ENCODE measurements at regions not wholly inside any gene's neighbourhood (a gene's known extent, or its start where the extent isn't known, plus 50 kb on each side); places are given as distances from the start of the nearest gene placed in this dataset.

GRCh38 chr5:158123595-158123994, 264.6 kb upstream of the CLINT1 start:
- Histone ChIP-seq H3K9ac (no peak overlapping the region), H3K4me2 (ENCODE audit: unreplicated experiment) (no peak overlapping the region), H3K9me2 (ENCODE audit: insufficient read depth) (no peaks in the 10 kb centered on the region), H3K27ac (no peak overlapping the region), H3K27me3 (replicated peaks; ENCODE audit: insufficient read depth) (no peaks in the 10 kb centered on the region), H3K4me1 (ENCODE audit: insufficient read depth) (peaks cover 31% of the 10 kb centered on the region), H3K9me3 (ENCODE audit: low read depth) (no peaks in the 10 kb centered on the region), H3K79me2 (ENCODE audit: insufficient read depth) (no peaks in the 10 kb centered on the region), H3K36me3 (ENCODE audit: low read depth) (no peaks in the 10 kb centered on the region), H2AFZ (no peak overlapping the region), H4K20me1 (ENCODE audit: insufficient read depth) (no peaks in the 10 kb centered on the region), H3K4me3 (no peak overlapping the region), H3F3A (ENCODE audit: insufficient read depth) (peaks cover 27% of the 10 kb centered on the region)
- WGBS, 2 experiments (ENCODE audit: low coverage in 1 of 2, low lambda C conversion rate in 2 of 2, missing lambda C conversion rate in 2 of 2): 94 to 96% methylated on average over 3 of the region's 3 CpGs
- in situ Hi-C loops (cut with MboI): no loop called here
- no peak for TF ChIP-seq EZH2 (IDR thresholded peaks at IDR 0.05; ENCODE audit: insufficient read depth, poor library complexity, severe bottlenecking)
- TF ChIP-seq EZH2phosphoT487 (IDR thresholded peaks at IDR 0.05; ENCODE audit: insufficient read depth, low read depth): no peak
- no peak for DNase-seq

GRCh38 chr5:158121678-158122077, 262.7 kb upstream of the CLINT1 start:
- TF ChIP-seq EZH2 (IDR thresholded peaks at IDR 0.05; ENCODE audit: insufficient read depth, poor library complexity, severe bottlenecking) (no peak), EZH2phosphoT487 (IDR thresholded peaks at IDR 0.05; ENCODE audit: insufficient read depth, low read depth) (no peak)
- Histone ChIP-seq H3K27me3 (replicated peaks; ENCODE audit: insufficient read depth) (no peaks in the 10 kb centered on the region), H3K36me3 (ENCODE audit: low read depth) (no peaks in the 10 kb centered on the region), H3K9me3 (ENCODE audit: low read depth) (no peaks in the 10 kb centered on the region), H2AFZ (no peak overlapping the region), H3K79me2 (ENCODE audit: insufficient read depth) (no peaks in the 10 kb centered on the region), H3K4me1 (ENCODE audit: insufficient read depth) (peaks cover 46% of the 10 kb centered on the region), H3K4me3 (no peak overlapping the region), H3K9ac (no peak overlapping the region), H3K4me2 (ENCODE audit: unreplicated experiment) (no peak overlapping the region), H4K20me1 (ENCODE audit: insufficient read depth) (no peaks in the 10 kb centered on the region), H3K27ac (no peak overlapping the region), H3K9me2 (ENCODE audit: insufficient read depth) (no peaks in the 10 kb centered on the region), H3F3A (ENCODE audit: insufficient read depth) (peaks cover 40% of the 10 kb centered on the region)
- no peak for DNase-seq
- WGBS, 2 experiments (ENCODE audit: low coverage in 1 of 2, low lambda C conversion rate in 2 of 2, missing lambda C conversion rate in 2 of 2): 100% methylated on average over 1 of the region's 1 CpG
- in situ Hi-C loops (cut with MboI): no loop called here

- no peak for TF ChIP-seq EZH2 (IDR thresholded peaks at IDR 0.05; ENCODE audit: insufficient read depth, poor library complexity, severe bottlenecking)
- TF ChIP-seq EZH2phosphoT487 (IDR thresholded peaks at IDR 0.05; ENCODE audit: insufficient read depth, low read depth): no peak
- Histone ChIP-seq H3K79me2 (ENCODE audit: insufficient read depth) (no peaks in the 10 kb centered on the region), H3K9me2 (ENCODE audit: insufficient read depth) (no peaks in the 10 kb centered on the region), H3K4me3 (no peak overlapping the region), H3K27ac (peak overlapping the region; percentile 86), H3K4me1 (ENCODE audit: insufficient read depth) (peaks cover 46% of the 10 kb centered on the region), H3F3A (ENCODE audit: insufficient read depth) (peaks cover 40% of the 10 kb centered on the region), H3K4me2 (ENCODE audit: unreplicated experiment) (peak overlapping the region; percentile 58), H3K36me3 (ENCODE audit: low read depth) (no peaks in the 10 kb centered on the region), H3K9me3 (ENCODE audit: low read depth) (no peaks in the 10 kb centered on the region), H3K9ac (peak overlapping the region; percentile 40), H2AFZ (no peak overlapping the region), H4K20me1 (ENCODE audit: insufficient read depth) (no peaks in the 10 kb centered on the region), H3K27me3 (replicated peaks; ENCODE audit: insufficient read depth) (no peaks in the 10 kb centered on the region)
- in situ Hi-C loops (cut with MboI): no loop called here
- peak; percentile 71 for DNase-seq
- WGBS, 2 experiments (ENCODE audit: low coverage in 1 of 2, low lambda C conversion rate in 2 of 2, missing lambda C conversion rate in 2 of 2): 85 to 100% methylated on average over 1 of the region's 1 CpG
Measured at GRCh38 chr5:158120760-158121159, 261.8 kb upstream of the CLINT1 start.

- Histone ChIP-seq H3K27me3 (replicated peaks; ENCODE audit: insufficient read depth) (no peaks in the 10 kb centered on the region), H3F3A (ENCODE audit: insufficient read depth) (peaks cover 40% of the 10 kb centered on the region), H3K9me2 (ENCODE audit: insufficient read depth) (no peaks in the 10 kb centered on the region), H3K4me3 (0 out of 2 replicates have a peak overlapping the region, but pooled peaks have one; percentile 6), H3K4me2 (ENCODE audit: unreplicated experiment) (peak overlapping the region; percentile 58), H3K9ac (peak overlapping the region; percentile 56), H3K27ac (peak overlapping the region; percentile 86), H2AFZ (peak overlapping the region; percentile 16; the same call in 1 of the 2 replicates), H4K20me1 (ENCODE audit: insufficient read depth) (no peaks in the 10 kb centered on the region), H3K79me2 (ENCODE audit: insufficient read depth) (no peaks in the 10 kb centered on the region), H3K36me3 (ENCODE audit: low read depth) (no peaks in the 10 kb centered on the region), H3K4me1 (ENCODE audit: insufficient read depth) (peaks cover 41% of the 10 kb centered on the region), H3K9me3 (ENCODE audit: low read depth) (no peaks in the 10 kb centered on the region)
- peak; percentile 96 for DNase-seq
- TF ChIP-seq EZH2 (IDR thresholded peaks at IDR 0.05; ENCODE audit: insufficient read depth, poor library complexity, severe bottlenecking) (no peak), EZH2phosphoT487 (IDR thresholded peaks at IDR 0.05; ENCODE audit: insufficient read depth, low read depth) (no peak)
- 34 to 39% methylated on average over 5 of the region's 5 CpGs for WGBS, 2 experiments (ENCODE audit: low coverage in 1 of 2, low lambda C conversion rate in 2 of 2, missing lambda C conversion rate in 2 of 2)
- in situ Hi-C loops (cut with MboI): no loop called here
Measured at GRCh38 chr5:158119961-158120723, 261.2 kb upstream of the CLINT1 start.

All from GM23248 (cell line).